NOMO-1 treated with DMSO at 0.1 percent for 48 hours (cell line): ENCODE measurements at regions not wholly inside any gene's neighbourhood (a gene's known extent, or its start where the extent isn't known, plus 50 kb on each side); places are given as distances from the start of the nearest gene placed in this dataset.
"Not testable (repeated sequence)": the region's sequence is repeated elsewhere in the genome, so short reads cannot be mapped to it uniquely, and the experiment has no call there.

Experiments used
- DNase-seq: peaks from one replicate; lab custom pipeline; 2025; ENCODE audit not compliant: unreplicated experiment; lab: John Stamatoyannopoulos, UW

GRCh38 chr12:97977870-97978405 is 515.3 kb downstream of the RMST start:
- no peak for DNase-seq

- no peak for DNase-seq
Observed at GRCh38 chr12:97982684-97983083, 520.1 kb downstream of the RMST start.

GRCh38 chr12:97983796-97984195 is 521.2 kb downstream of the RMST start:
- no peak for DNase-seq

- DNase-seq = no peak
Observed at GRCh38 chr12:97984436-97984835, 521.8 kb downstream of the RMST start.

GRCh38 chr12:97984974-97985580 is 522.5 kb downstream of the RMST start:
- no peak for DNase-seq

GRCh38 chr12:97985834-97986233 is 523.2 kb downstream of the RMST start:
- no peak for DNase-seq

- not testable (repeated sequence) for DNase-seq
Observed at GRCh38 chr12:97988588-97988987, 526.0 kb downstream of the RMST start.

GRCh38 chr12:97989366-97989940 is 525.9 kb upstream of the TMPO start:
- DNase-seq = no peak

GRCh38 chr12:97994746-97995484 is 520.5 kb upstream of the TMPO start:
- DNase-seq = no peak

- DNase-seq = no peak
Observed at GRCh38 chr12:97995559-97995958, 519.8 kb upstream of the TMPO start.

GRCh38 chr12:98001430-98001829 is 514.0 kb upstream of the TMPO start:
- DNase-seq = no peak

- peak; percentile 30 for DNase-seq
Observed at GRCh38 chr12:98002887-98003493, 512.4 kb upstream of the TMPO start.

GRCh38 chr12:98007963-98008362 is 507.4 kb upstream of the TMPO start:
- DNase-seq = no peak

- no peak for DNase-seq
Observed at GRCh38 chr12:98013560-98013959, 501.8 kb upstream of the TMPO start.

GRCh38 chr12:98018836-98019235 is 496.6 kb upstream of the TMPO start:
- no peak for DNase-seq

GRCh38 chr12:98020376-98020775 is 495.0 kb upstream of the TMPO start:
- no peak for DNase-seq

- no peak for DNase-seq
Observed at GRCh38 chr12:98022961-98023360, 492.4 kb upstream of the TMPO start.

GRCh38 chr12:98037401-98038140 is 477.8 kb upstream of the TMPO start:
- DNase-seq = no peak

- DNase-seq = no peak
Observed at GRCh38 chr12:98042668-98043067, 472.7 kb upstream of the TMPO start.

GRCh38 chr12:98045395-98045794 is 470.0 kb upstream of the TMPO start:
- DNase-seq = no peak

- no peak for DNase-seq
Observed at GRCh38 chr12:98048326-98048725, 467.1 kb upstream of the TMPO start.
